ENCODE measurements at regions not wholly inside any gene's neighbourhood (a gene's known extent, or its start where the extent isn't known, plus 50 kb on each side); places are given as distances from the start of the nearest gene placed in this dataset.

DNA sequence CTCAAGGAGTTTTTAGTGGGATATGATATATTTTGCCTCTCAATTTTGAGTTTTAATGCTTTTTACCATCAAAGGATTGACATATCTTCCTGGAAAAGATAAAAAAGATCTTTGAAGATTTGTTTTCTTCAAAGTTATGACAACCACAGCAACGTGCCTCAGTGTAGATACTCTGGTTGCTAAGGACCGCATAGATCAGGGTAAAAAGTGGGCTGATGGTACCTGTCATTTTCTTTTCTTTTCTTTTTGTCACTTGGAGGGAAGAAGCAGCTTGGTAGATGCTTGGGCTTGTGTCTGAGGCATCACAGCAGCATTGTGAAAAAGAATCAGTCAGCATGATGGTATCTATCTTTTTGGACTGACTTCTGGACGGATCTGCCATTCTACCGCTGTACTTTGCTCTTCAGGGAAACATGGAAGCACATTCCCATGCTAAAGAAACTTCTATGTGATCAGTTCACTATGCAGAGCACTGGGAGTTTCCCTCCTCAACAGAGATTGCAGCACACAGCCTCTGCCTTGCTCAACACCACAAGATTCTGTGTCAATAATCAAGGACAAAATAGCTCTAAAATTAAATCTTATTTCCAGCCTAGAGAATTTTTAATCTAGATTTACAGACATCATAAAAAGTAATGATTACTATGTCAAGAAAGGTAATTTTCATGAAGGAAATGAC lies 54.8 kb upstream of the SGK1 start:
- TF ChIP-seq, protein P1, sequence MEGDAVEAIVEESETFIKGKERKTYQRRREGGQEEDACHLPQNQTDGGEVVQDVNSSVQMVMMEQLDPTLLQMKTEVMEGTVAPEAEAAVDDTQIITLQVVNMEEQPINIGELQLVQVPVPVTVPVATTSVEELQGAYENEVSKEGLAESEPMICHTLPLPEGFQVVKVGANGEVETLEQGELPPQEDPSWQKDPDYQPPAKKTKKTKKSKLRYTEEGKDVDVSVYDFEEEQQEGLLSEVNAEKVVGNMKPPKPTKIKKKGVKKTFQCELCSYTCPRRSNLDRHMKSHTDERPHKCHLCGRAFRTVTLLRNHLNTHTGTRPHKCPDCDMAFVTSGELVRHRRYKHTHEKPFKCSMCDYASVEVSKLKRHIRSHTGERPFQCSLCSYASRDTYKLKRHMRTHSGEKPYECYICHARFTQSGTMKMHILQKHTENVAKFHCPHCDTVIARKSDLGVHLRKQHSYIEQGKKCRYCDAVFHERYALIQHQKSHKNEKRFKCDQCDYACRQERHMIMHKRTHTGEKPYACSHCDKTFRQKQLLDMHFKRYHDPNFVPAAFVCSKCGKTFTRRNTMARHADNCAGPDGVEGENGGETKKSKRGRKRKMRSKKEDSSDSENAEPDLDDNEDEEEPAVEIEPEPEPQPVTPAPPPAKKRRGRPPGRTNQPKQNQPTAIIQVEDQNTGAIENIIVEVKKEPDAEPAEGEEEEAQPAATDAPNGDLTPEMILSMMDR (IDR thresholded peaks at IDR 0.05): no peak
- TF ChIP-seq POLR2A (IDR thresholded peaks at IDR 0.05): no peak
